ENCODE measurements at regions not wholly inside any gene's neighbourhood (a gene's known extent, or its start where the extent isn't known, plus 50 kb on each side); places are given as distances from the start of the nearest gene placed in this dataset.

GRCh38 chr15:69951256-69951897 is 146.3 kb downstream of the TLE3 start:
- TF ChIP-seq, protein P1, sequence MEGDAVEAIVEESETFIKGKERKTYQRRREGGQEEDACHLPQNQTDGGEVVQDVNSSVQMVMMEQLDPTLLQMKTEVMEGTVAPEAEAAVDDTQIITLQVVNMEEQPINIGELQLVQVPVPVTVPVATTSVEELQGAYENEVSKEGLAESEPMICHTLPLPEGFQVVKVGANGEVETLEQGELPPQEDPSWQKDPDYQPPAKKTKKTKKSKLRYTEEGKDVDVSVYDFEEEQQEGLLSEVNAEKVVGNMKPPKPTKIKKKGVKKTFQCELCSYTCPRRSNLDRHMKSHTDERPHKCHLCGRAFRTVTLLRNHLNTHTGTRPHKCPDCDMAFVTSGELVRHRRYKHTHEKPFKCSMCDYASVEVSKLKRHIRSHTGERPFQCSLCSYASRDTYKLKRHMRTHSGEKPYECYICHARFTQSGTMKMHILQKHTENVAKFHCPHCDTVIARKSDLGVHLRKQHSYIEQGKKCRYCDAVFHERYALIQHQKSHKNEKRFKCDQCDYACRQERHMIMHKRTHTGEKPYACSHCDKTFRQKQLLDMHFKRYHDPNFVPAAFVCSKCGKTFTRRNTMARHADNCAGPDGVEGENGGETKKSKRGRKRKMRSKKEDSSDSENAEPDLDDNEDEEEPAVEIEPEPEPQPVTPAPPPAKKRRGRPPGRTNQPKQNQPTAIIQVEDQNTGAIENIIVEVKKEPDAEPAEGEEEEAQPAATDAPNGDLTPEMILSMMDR (optimal IDR thresholded peaks at IDR 0.05 in 1 of 3, IDR thresholded peaks at IDR 0.05 in 1 of 3, conservative IDR thresholded peaks at IDR 0.05 in 1 of 3; ENCODE audit: extremely low read depth in 1 of 3, insufficient read depth in 2 of 3, low read length in 3 of 3), result no peak
- no peak for TF ChIP-seq EZH2 (IDR thresholded peaks at IDR 0.05; ENCODE audit: low read length)

All from keratinocyte (primary cell).